Chondrocyte (in vitro differentiated cells): ENCODE measurements at regions not wholly inside any gene's neighbourhood (a gene's known extent, or its start where the extent isn't known, plus 50 kb on each side); places are given as distances from the start of the nearest gene placed in this dataset.

Experiments
- DNase-seq: peaks from one replicate; pipeline ENCODE4 v3.0.0; 2021; ENCODE audit warnings: mixed read lengths, low spot score
- H3K27ac Mint-ChIP-seq: one replicate; pipeline ENCODE4 v1.8.0; 2021; ENCODE audit warnings: mild to moderate bottlenecking, moderate library complexity, mixed read lengths; ENCODE audit not compliant: unreplicated experiment
- H3K27me3 Mint-ChIP-seq: 2 replicates; pipeline ENCODE4 v1.8.0; 2021; ENCODE audit warnings: low read depth, mixed read lengths
- H3K36me3 Mint-ChIP-seq: 2 replicates; pipeline ENCODE4 v1.8.0; 2021; ENCODE audit warnings: low read depth, mixed read lengths
- H3K4me1 Mint-ChIP-seq: 2 replicates; pipeline ENCODE4 v1.8.0; 2021; ENCODE audit warnings: low read depth, mild to moderate bottlenecking, mixed read lengths
- H3K4me3 Mint-ChIP-seq: one replicate; pipeline ENCODE4 v1.8.0; 2021; ENCODE audit warnings: mild to moderate bottlenecking, moderate library complexity, mixed read lengths; ENCODE audit not compliant: unreplicated experiment
- H3K9me3 Mint-ChIP-seq: 2 replicates; pipeline ENCODE4 v1.8.0; 2021; ENCODE audit warnings: low read depth, mixed read lengths
- TF ChIP-seq, protein P1 (sequence below): fragments of 200-600 bp; sonication (generic); IDR thresholded peaks from 2 replicates; pipeline ENCODE4 v1.5.0; 2021; ENCODE audit warnings: antibody characterized with exemption, mild to moderate bottlenecking, moderate library complexity

DNA sequence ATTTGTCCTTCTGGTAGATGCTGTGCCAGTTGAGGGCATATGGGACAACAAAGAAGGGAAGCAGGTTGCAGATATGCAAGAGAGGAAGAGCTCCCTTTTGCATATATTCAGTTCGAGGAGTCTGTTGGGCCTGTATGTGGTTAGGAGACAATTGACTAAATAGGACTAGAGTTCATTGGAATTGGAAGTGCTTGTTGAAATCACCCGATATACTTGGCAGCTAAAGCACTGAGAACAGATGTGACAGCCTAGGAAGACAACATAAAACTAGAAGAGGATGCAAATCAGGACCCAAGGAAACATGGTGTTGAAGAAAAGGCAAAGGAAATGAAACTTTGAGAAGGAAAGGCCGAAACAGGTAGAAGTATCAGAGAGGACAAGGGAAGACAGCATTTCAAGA, 215.2 kb upstream of the P2RY1 start:
- Mint-ChIP-seq H3K27ac (no peak overlapping the region), H3K4me1 (no peaks in the 10 kb centered on the region)
- no peak for DNase-seq

DNA sequence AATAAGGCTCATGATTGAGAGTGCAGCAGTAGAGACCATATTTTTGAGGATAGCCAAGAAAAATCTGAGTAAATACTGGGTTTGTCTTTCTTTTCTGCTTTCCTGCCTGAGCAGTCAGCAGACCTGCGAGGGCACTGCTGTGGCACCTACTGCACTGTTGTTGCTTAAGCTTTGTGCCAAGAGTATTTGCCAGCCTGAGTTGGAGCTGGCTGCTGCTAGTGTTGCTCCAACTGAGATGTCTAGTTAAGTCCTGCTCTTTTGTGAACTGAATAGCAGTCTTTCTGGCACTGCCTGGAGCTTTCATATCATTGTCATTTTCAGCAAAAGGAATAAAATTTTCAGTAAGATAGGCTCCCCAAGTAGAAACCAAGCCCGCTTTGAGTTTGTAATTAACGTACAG, 214.5 kb upstream of the P2RY1 start:
- Mint-ChIP-seq H3K27me3 (no peaks in the 10 kb centered on the region), H3K27ac (no peak overlapping the region), H3K9me3 (no peaks in the 10 kb centered on the region), H3K36me3 (no peaks in the 10 kb centered on the region), H3K4me1 (no peaks in the 10 kb centered on the region), H3K4me3 (no peak overlapping the region)
- no peak for DNase-seq
- TF ChIP-seq, protein P1, sequence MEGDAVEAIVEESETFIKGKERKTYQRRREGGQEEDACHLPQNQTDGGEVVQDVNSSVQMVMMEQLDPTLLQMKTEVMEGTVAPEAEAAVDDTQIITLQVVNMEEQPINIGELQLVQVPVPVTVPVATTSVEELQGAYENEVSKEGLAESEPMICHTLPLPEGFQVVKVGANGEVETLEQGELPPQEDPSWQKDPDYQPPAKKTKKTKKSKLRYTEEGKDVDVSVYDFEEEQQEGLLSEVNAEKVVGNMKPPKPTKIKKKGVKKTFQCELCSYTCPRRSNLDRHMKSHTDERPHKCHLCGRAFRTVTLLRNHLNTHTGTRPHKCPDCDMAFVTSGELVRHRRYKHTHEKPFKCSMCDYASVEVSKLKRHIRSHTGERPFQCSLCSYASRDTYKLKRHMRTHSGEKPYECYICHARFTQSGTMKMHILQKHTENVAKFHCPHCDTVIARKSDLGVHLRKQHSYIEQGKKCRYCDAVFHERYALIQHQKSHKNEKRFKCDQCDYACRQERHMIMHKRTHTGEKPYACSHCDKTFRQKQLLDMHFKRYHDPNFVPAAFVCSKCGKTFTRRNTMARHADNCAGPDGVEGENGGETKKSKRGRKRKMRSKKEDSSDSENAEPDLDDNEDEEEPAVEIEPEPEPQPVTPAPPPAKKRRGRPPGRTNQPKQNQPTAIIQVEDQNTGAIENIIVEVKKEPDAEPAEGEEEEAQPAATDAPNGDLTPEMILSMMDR: no peak

More for the DNA sequence above, 215.2 kb upstream of the P2RY1 start:
- Mint-ChIP-seq H3K36me3 (no peaks in the 10 kb centered on the region), H3K4me3 (no peak overlapping the region), H3K9me3 (no peaks in the 10 kb centered on the region), H3K27me3 (no peaks in the 10 kb centered on the region)
- TF ChIP-seq, protein P1: no peak

DNA sequence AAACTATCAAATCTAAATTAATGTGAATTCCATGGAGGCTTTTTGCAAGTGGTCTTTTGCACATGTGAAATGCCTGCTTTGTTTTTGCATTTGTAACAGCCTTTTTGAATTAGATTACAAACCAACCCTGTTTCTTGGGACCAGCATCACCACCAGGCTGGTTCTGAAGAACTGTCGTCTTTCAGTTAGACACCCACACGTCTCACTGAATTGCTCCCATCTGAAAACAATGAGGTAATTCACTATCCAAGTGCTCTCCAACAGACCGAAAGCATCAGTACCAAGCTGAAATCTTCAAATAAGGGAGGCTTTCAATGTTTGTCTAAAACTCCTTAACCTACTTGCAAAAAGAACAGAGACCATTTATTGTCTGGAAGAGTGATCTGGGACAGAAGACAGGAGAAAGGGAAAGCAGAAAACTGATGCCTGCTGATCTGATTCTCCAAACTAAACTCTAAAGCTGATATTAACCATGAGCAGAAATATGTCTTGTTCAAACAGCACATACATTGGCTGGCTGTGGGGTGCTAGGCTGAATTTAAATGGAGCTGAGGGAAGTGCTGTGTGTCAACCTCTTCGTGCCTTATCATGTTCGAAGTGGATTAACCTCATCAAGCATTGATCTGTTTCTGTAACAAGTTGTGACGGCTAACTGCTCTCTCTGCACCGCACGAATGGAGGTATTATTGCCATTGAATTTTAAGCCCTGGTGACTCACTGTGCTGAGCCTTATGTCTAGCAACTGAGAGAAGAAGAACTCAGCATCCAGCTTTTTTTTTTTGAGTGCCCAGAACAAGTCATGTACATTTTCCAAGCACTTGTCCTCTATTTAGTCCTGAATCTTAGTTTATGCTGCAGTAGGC, 213.7 kb upstream of the P2RY1 start:
- no peak overlapping the region for H3K4me3 Mint-ChIP-seq
- TF ChIP-seq, protein P1: no peak
- DNase-seq: no peak

DNA sequence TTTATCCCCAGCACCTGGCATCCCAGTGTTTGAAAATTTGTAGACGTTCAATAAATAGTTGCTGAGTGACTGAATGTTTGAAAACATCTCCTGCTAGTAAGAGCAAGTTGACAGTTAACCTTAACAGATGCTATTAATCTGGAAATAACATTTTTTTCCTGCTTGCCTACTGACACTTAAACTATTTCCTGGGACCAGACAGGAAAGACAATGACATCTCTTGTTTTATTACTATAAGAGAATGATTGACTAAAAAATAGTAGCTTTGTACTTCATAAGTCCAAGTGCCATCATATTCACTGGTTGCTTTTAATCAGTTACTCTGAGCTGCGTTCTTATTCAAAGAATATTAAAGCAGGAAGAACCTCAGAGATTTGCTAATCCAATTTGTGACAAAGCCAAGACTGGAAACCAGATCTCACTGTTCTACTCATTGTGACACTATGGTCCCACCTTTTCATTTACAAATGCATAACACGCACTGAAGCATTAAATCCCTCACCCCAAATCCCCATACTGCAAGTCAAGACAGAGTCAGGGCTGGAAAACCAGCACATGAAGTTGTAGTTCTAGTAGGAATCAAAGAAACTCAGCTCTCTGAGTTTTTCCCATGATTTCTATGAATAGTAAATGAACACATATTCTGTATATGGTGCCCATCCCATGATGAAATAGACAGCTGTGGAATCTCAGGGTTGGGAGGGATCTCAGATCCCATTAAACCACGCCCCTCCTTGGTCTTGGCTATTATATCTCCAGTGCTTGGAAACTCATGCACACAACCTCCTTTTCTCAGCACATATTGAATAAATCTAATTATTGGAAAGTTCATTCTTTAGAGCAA, 212.7 kb upstream of the P2RY1 start:
- Mint-ChIP-seq H3K4me1 (no peaks in the 10 kb centered on the region), H3K9me3 (no peaks in the 10 kb centered on the region), H3K27me3 (no peaks in the 10 kb centered on the region), H3K4me3 (no peak overlapping the region), H3K27ac (no peak overlapping the region), H3K36me3 (no peaks in the 10 kb centered on the region)
- TF ChIP-seq, protein P1: no peak
- no peak for DNase-seq

More for the DNA sequence above, 213.7 kb upstream of the P2RY1 start:
- no peaks in the 10 kb centered on the region for H3K36me3 Mint-ChIP-seq
- H3K27me3 Mint-ChIP-seq: no peaks in the 10 kb centered on the region
- H3K27ac Mint-ChIP-seq: no peak overlapping the region
- H3K9me3 Mint-ChIP-seq: no peaks in the 10 kb centered on the region
- H3K4me1 Mint-ChIP-seq: no peaks in the 10 kb centered on the region

DNA sequence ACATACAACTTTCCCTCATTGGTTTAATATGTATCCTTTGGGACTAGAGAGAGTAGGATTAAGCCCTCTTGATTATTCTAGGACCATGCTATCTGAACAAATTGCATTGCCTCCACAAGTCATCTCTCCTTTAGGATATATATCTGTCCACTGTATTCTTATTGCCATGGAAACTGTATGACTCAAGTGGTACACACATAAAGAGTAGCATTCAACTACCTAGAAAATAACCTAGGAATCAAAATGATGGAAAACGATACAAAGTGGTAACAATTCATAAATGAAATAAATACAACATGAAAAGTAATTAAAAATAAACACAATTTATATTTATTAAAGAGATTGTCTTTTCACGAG, 212.1 kb upstream of the P2RY1 start:
- no peak overlapping the region for H3K27ac Mint-ChIP-seq
- no peaks in the 10 kb centered on the region for H3K4me1 Mint-ChIP-seq
- no peaks in the 10 kb centered on the region for H3K36me3 Mint-ChIP-seq
- H3K9me3 Mint-ChIP-seq: no peaks in the 10 kb centered on the region
- DNase-seq: no peak
- TF ChIP-seq, protein P1: no peak
- no peak overlapping the region for H3K4me3 Mint-ChIP-seq
- H3K27me3 Mint-ChIP-seq: no peaks in the 10 kb centered on the region
